ENCODE measurements at regions not wholly inside any gene's neighbourhood (a gene's known extent, or its start where the extent isn't known, plus 50 kb on each side); places are given as distances from the start of the nearest gene placed in this dataset.

DNA sequence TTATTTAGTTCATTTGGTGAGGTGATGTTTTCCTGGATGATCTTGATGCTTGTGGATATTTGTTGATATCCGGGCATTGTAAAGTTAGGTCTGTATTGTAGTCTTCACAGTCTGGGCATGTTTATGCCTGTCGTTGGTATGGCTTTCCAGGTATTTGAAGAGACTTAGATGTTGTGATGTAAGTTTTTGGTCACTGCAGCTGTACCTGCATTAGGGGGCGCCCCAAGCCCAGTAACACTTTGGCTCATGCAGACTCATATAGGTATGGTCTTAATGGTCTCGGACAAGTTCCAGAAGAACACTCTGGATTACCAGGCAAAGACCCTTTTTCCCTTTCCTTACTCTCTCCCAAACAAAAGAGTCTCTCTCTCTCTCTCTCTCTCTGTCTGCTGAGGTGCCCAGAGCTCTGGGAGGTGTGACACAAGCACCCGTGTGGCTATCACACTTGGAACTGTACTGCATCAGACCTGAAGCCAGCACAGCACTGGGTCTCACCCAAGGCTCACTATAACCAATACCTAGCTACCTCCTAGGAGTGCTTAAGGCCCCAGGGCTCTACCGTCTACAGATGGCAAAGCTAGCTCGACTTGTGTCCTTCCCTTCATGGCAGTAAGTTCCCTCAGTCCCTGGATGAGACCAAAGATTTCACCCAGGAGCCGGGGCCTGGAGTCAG lies 425.8 kb upstream of the ATXN7L3B start:
- TF ChIP-seq, protein P1, sequence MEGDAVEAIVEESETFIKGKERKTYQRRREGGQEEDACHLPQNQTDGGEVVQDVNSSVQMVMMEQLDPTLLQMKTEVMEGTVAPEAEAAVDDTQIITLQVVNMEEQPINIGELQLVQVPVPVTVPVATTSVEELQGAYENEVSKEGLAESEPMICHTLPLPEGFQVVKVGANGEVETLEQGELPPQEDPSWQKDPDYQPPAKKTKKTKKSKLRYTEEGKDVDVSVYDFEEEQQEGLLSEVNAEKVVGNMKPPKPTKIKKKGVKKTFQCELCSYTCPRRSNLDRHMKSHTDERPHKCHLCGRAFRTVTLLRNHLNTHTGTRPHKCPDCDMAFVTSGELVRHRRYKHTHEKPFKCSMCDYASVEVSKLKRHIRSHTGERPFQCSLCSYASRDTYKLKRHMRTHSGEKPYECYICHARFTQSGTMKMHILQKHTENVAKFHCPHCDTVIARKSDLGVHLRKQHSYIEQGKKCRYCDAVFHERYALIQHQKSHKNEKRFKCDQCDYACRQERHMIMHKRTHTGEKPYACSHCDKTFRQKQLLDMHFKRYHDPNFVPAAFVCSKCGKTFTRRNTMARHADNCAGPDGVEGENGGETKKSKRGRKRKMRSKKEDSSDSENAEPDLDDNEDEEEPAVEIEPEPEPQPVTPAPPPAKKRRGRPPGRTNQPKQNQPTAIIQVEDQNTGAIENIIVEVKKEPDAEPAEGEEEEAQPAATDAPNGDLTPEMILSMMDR (IDR thresholded peaks at IDR 0.05; ENCODE audit: control extremely low read depth in 1 of 3, insufficient read depth in 1 of 3, low read depth in 1 of 3, low read length in 3 of 3), result peak; percentile 54 to 86 (median 84)
- TF ChIP-seq SIN3A (conservative IDR thresholded peaks at IDR 0.05 in 1 of 2, IDR thresholded peaks at IDR 0.05 in 1 of 2; ENCODE audit: low read depth in 1 of 2, low read length in 2 of 2), result no peak
- TF ChIP-seq GABPA (IDR thresholded peaks at IDR 0.05; ENCODE audit: borderline replicate concordance, insufficient read depth, low read length), result no peak
- TF ChIP-seq JUN (IDR thresholded peaks at IDR 0.05; ENCODE audit: low read depth, low read length), result no peak
- no peak for TF ChIP-seq POLR2A (IDR thresholded peaks at IDR 0.05; ENCODE audit: control extremely low read depth in 1 of 2, low read depth in 2 of 2, low read length in 2 of 2)
- no peak for TF ChIP-seq EZH2 (IDR thresholded peaks at IDR 0.05; ENCODE audit: low read depth, low read length, severe bottlenecking)
- no peak for TF ChIP-seq POLR2AphosphoS5 (IDR thresholded peaks at IDR 0.05; ENCODE audit: low read depth, low read length)
- no peak for TF ChIP-seq HDAC6 (IDR thresholded peaks at IDR 0.05; ENCODE audit: low read depth, low read length)
- TF ChIP-seq TCF12 (IDR thresholded peaks at IDR 0.05; ENCODE audit: low read depth, low read length), result no peak
- TF ChIP-seq, protein P2, sequence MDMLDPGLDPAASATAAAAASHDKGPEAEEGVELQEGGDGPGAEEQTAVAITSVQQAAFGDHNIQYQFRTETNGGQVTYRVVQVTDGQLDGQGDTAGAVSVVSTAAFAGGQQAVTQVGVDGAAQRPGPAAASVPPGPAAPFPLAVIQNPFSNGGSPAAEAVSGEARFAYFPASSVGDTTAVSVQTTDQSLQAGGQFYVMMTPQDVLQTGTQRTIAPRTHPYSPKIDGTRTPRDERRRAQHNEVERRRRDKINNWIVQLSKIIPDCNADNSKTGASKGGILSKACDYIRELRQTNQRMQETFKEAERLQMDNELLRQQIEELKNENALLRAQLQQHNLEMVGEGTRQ (IDR thresholded peaks at IDR 0.05; ENCODE audit: low read length), result no peak
- no peak for TF ChIP-seq SP2 (IDR thresholded peaks at IDR 0.05; ENCODE audit: low read length)

Measured in H1 (cell line).